Astrocyte (in vitro differentiated cells and primary cell): ENCODE measurements at regions not wholly inside any gene's neighbourhood (a gene's known extent, or its start where the extent isn't known, plus 50 kb on each side); places are given as distances from the start of the nearest gene placed in this dataset.

ENCODE experiments used
- DNase-seq: peaks from one replicate; pipeline ENCODE4 v3.0.0-alpha.2; 2010; ENCODE audit warnings: low read depth
- FAIRE-seq: peaks from 2 replicates; lab custom pipeline; 2011; peaks lifted over from hg19 to GRCh38; lab: Jason Lieb, UNC
- H2AFZ ChIP-seq: 2 replicates; pipeline ENCODE4 v1.6.0; 2012; ENCODE audit warnings: low read depth, low read length, inconsistent platforms
- H3K27ac ChIP-seq: 2 replicates; pipeline ENCODE4 v1.5.1; 2011; ENCODE audit warnings: low read depth, low read length, inconsistent platforms
- H3K27me3 ChIP-seq: 2 replicates; pipeline ENCODE4 v1.6.0; 2011; ENCODE audit warnings: low read length, inconsistent platforms; ENCODE audit not compliant: insufficient read depth
- H3K36me3 ChIP-seq: 2 replicates; pipeline ENCODE4 v1.5.1; 2011; ENCODE audit warnings: low read length, inconsistent platforms; ENCODE audit not compliant: insufficient read depth
- H3K4me1 ChIP-seq: 2 replicates; pipeline ENCODE4 v1.5.1; 2011; ENCODE audit warnings: low read length, inconsistent platforms; ENCODE audit not compliant: insufficient read depth
- H3K4me2 ChIP-seq: 2 replicates; pipeline ENCODE4 v1.6.0; 2012; ENCODE audit warnings: low read length, inconsistent platforms
- H3K4me3 ChIP-seq: 2 replicates; pipeline ENCODE4 v1.5.1; 2011; ENCODE audit warnings: low read depth, mild to moderate bottlenecking, low read length, inconsistent platforms; ENCODE audit not compliant: insufficient read depth
- H3K79me2 ChIP-seq: 2 replicates; pipeline ENCODE4 v1.6.0; 2012; ENCODE audit warnings: mild to moderate bottlenecking, low read length, inconsistent platforms; ENCODE audit not compliant: insufficient read depth
- H3K9ac ChIP-seq: 2 replicates; pipeline ENCODE4 v1.6.0; 2012; ENCODE audit warnings: mild to moderate bottlenecking, low read length, inconsistent platforms
- H3K9me3 ChIP-seq: 2 replicates; pipeline ENCODE4 v1.5.1; 2012; ENCODE audit warnings: low read depth, mild to moderate bottlenecking, low read length, inconsistent platforms; ENCODE audit not compliant: insufficient read depth
- H4K20me1 ChIP-seq: 2 replicates; pipeline ENCODE4 v1.6.0; 2012; ENCODE audit warnings: low read length, inconsistent platforms; ENCODE audit not compliant: insufficient read depth
- H3K27ac Mint-ChIP-seq: one replicate; pipeline ENCODE4 v1.8.0; 2021; ENCODE audit warnings: mild to moderate bottlenecking, mixed read lengths; ENCODE audit not compliant: unreplicated experiment
- H3K27me3 Mint-ChIP-seq: one replicate; pipeline ENCODE4 v1.8.0; 2021; ENCODE audit warnings: low read depth, mixed read lengths; ENCODE audit not compliant: unreplicated experiment
- H3K36me3 Mint-ChIP-seq: one replicate; pipeline ENCODE4 v1.8.0; 2021; ENCODE audit warnings: low read depth, mixed read lengths; ENCODE audit not compliant: unreplicated experiment
- H3K4me1 Mint-ChIP-seq: one replicate; pipeline ENCODE4 v1.8.0; 2021; ENCODE audit warnings: low read depth, mixed read lengths; ENCODE audit not compliant: unreplicated experiment
- H3K4me3 Mint-ChIP-seq: one replicate; pipeline ENCODE4 v1.8.0; 2021; ENCODE audit warnings: mild to moderate bottlenecking, moderate library complexity, mixed read lengths; ENCODE audit not compliant: unreplicated experiment
- H3K9me3 Mint-ChIP-seq: one replicate; pipeline ENCODE4 v1.8.0; 2021; ENCODE audit warnings: mild to moderate bottlenecking, mixed read lengths; ENCODE audit not compliant: unreplicated experiment
- CTCF ChIP-seq: IDR thresholded peaks from 2 replicates; pipeline ENCODE4 v1.5.1; 2011; ENCODE audit warnings: low read depth, mild to moderate bottlenecking, inconsistent platforms, low read length, moderate library complexity; ENCODE audit not compliant: insufficient read depth
- EZH2 ChIP-seq: IDR thresholded peaks from 2 replicates; pipeline ENCODE4 v1.6.1; 2012; ENCODE audit warnings: mild to moderate bottlenecking, low read length, inconsistent platforms; ENCODE audit not compliant: insufficient read depth

- FAIRE-seq (no peak), DNase-seq (no peak)
- Mint-ChIP-seq H3K36me3 (no peaks in the 10 kb centered on the region), H3K27me3 (peaks cover 2% of the 10 kb centered on the region), H3K4me3 (no peak overlapping the region), H3K27ac (no peak overlapping the region), H3K4me1 (no peaks in the 10 kb centered on the region), H3K9me3 (no peaks in the 10 kb centered on the region)
- TF ChIP-seq EZH2: no peak
- no peaks in the 10 kb centered on the region for H3K27me3 ChIP-seq
- peaks cover 3% of the 10 kb centered on the region for H3K9me3 ChIP-seq
- no peak overlapping the region for H3K27ac ChIP-seq
- no peak overlapping the region for H2AFZ ChIP-seq
- no peaks in the 10 kb centered on the region for H3K79me2 ChIP-seq
- no peaks in the 10 kb centered on the region for H4K20me1 ChIP-seq
- no peak overlapping the region for H3K9ac ChIP-seq
- no peak overlapping the region for H3K4me2 ChIP-seq
- H3K36me3 ChIP-seq: no peaks in the 10 kb centered on the region
- no peak overlapping the region for H3K4me3 ChIP-seq
- H3K4me1 ChIP-seq: no peaks in the 10 kb centered on the region
Observed at GRCh38 chr22:47724751-47725150, 962.3 kb downstream of the TBC1D22A start.

GRCh38 chr22:47724030-47724429 is 961.6 kb downstream of the TBC1D22A start:
- FAIRE-seq (no peak), DNase-seq (no peak)
- no peak overlapping the region for H3K9ac ChIP-seq
- no peaks in the 10 kb centered on the region for H3K36me3 ChIP-seq
- no peak overlapping the region for H3K27ac Mint-ChIP-seq
- H3K27ac ChIP-seq: no peak overlapping the region
- H3K9me3 ChIP-seq: peaks cover 7% of the 10 kb centered on the region
- H3K4me1 ChIP-seq: no peaks in the 10 kb centered on the region
- H3K4me2 ChIP-seq: no peak overlapping the region
- TF ChIP-seq EZH2 (no peak), CTCF (no peak)
- no peaks in the 10 kb centered on the region for H3K4me1 Mint-ChIP-seq
- H3K4me3 ChIP-seq: no peak overlapping the region
- no peaks in the 10 kb centered on the region for H3K9me3 Mint-ChIP-seq
- no peak overlapping the region for H3K4me3 Mint-ChIP-seq
- no peak overlapping the region for H2AFZ ChIP-seq
- H3K79me2 ChIP-seq: no peaks in the 10 kb centered on the region
- no peaks in the 10 kb centered on the region for H3K36me3 Mint-ChIP-seq
- peaks cover 6% of the 10 kb centered on the region for H3K27me3 Mint-ChIP-seq
- H4K20me1 ChIP-seq: no peaks in the 10 kb centered on the region
- no peaks in the 10 kb centered on the region for H3K27me3 ChIP-seq

GRCh38 chr22:47718337-47718736 is 955.9 kb downstream of the TBC1D22A start:
- Histone ChIP-seq H4K20me1 (no peaks in the 10 kb centered on the region), H3K9me3 (peaks cover 7% of the 10 kb centered on the region), H2AFZ (no peak overlapping the region), H3K4me1 (no peaks in the 10 kb centered on the region), H3K4me3 (no peak overlapping the region), H3K27me3 (no peaks in the 10 kb centered on the region), H3K4me2 (no peak overlapping the region), H3K79me2 (no peaks in the 10 kb centered on the region), H3K9ac (no peak overlapping the region), H3K36me3 (no peaks in the 10 kb centered on the region), H3K27ac (no peak overlapping the region)
- DNase-seq: no peak
- no peaks in the 10 kb centered on the region for H3K9me3 Mint-ChIP-seq
- no peaks in the 10 kb centered on the region for H3K4me1 Mint-ChIP-seq
- TF ChIP-seq EZH2 (no peak), CTCF (no peak)
- FAIRE-seq: no peak
- H3K27me3 Mint-ChIP-seq: peaks cover 14% of the 10 kb centered on the region
- H3K27ac Mint-ChIP-seq: no peak overlapping the region
- no peaks in the 10 kb centered on the region for H3K36me3 Mint-ChIP-seq
- H3K4me3 Mint-ChIP-seq: no peak overlapping the region
